HFFc6 (cell line): ENCODE measurements at regions not wholly inside any gene's neighbourhood (a gene's known extent, or its start where the extent isn't known, plus 50 kb on each side); places are given as distances from the start of the nearest gene placed in this dataset.

Source experiments
- DNase-seq: peaks from one replicate; pipeline ENCODE4 v3.0.0-alpha.2; 2018
- H3K27ac Mint-ChIP-seq: 2 replicates; pipeline ENCODE4 v1.8.0; 2020; ENCODE audit warnings: mild to moderate bottlenecking, mixed read lengths
- H3K27me3 Mint-ChIP-seq: 2 replicates; pipeline ENCODE4 v1.8.0; 2021; ENCODE audit warnings: mild to moderate bottlenecking, moderate library complexity, mixed read lengths; ENCODE audit not compliant: insufficient read depth
- H3K36me3 Mint-ChIP-seq: 2 replicates; pipeline ENCODE4 v1.8.0; 2021; ENCODE audit warnings: low read depth, mixed read lengths
- H3K4me1 Mint-ChIP-seq: 2 replicates; pipeline ENCODE4 v1.8.0; 2020; ENCODE audit warnings: low read depth, mixed read lengths
- H3K4me3 Mint-ChIP-seq: 2 replicates; pipeline ENCODE4 v1.8.0; 2020; ENCODE audit warnings: mild to moderate bottlenecking, moderate library complexity, mixed read lengths
- H3K9me3 Mint-ChIP-seq: 2 replicates; pipeline ENCODE4 v1.8.0; 2020; ENCODE audit warnings: mild to moderate bottlenecking, mixed read lengths
- TF ChIP-seq, protein P1 (sequence below): fragments of 200-600 bp; sonication (generic); IDR thresholded peaks from 2 replicates; pipeline ENCODE4 v1.5.0; 2021; ENCODE audit warnings: antibody characterized with exemption, mild to moderate bottlenecking

DNA sequence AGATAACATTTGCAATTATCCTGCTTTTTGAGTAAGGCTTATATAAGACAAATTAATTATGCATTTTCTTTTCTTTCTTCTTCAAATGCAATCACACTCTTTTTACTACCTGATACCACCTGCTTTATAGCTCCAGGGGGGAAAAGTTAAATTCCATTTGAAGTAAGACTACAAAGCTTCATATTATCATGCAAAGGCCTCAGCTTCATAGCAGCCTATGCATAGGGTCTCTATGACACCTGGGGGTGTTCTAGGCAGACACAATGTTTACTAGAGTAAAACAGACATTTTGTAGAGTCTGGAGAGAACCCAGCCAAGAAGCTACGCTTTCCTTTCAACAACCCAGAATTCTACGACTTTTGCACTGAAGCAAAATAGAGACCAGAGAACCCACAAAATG, 148.0 kb downstream of the MCHR2 start:
- H3K4me1 Mint-ChIP-seq, result no peaks in the 10 kb centered on the region
- no peak overlapping the region for H3K27ac Mint-ChIP-seq
- no peak overlapping the region for H3K4me3 Mint-ChIP-seq
- H3K36me3 Mint-ChIP-seq, result no peaks in the 10 kb centered on the region
- no peaks in the 10 kb centered on the region for H3K9me3 Mint-ChIP-seq
- TF ChIP-seq, protein P1, sequence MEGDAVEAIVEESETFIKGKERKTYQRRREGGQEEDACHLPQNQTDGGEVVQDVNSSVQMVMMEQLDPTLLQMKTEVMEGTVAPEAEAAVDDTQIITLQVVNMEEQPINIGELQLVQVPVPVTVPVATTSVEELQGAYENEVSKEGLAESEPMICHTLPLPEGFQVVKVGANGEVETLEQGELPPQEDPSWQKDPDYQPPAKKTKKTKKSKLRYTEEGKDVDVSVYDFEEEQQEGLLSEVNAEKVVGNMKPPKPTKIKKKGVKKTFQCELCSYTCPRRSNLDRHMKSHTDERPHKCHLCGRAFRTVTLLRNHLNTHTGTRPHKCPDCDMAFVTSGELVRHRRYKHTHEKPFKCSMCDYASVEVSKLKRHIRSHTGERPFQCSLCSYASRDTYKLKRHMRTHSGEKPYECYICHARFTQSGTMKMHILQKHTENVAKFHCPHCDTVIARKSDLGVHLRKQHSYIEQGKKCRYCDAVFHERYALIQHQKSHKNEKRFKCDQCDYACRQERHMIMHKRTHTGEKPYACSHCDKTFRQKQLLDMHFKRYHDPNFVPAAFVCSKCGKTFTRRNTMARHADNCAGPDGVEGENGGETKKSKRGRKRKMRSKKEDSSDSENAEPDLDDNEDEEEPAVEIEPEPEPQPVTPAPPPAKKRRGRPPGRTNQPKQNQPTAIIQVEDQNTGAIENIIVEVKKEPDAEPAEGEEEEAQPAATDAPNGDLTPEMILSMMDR, result no peak
- peaks cover 15% of the 10 kb centered on the region for H3K27me3 Mint-ChIP-seq
- DNase-seq, result no peak

DNA sequence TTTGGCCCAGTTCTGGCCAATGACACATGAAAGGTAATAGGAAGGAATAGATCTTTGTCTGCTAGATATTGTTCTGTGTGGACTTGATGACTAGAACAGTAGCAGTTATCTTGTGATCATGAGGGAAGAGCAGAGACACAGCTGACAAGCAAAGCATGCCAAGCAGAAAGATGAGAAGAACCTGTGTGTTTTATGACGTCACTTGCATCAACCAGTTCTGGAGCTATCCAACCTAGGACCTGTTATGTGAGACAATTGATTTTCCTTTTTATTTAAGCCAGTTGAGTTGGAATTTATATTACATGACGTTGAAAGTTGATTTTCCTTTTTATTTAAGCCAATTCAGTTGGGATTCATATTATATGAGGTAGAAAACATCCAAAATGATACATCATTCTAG, 143.2 kb downstream of the MCHR2 start:
- Mint-ChIP-seq H3K9me3 (no peaks in the 10 kb centered on the region), H3K27ac (no peak overlapping the region), H3K4me1 (no peaks in the 10 kb centered on the region), H3K4me3 (no peak overlapping the region), H3K36me3 (no peaks in the 10 kb centered on the region), H3K27me3 (peaks cover 15% of the 10 kb centered on the region)
- DNase-seq, result no peak
- TF ChIP-seq, protein P1, result no peak

DNA sequence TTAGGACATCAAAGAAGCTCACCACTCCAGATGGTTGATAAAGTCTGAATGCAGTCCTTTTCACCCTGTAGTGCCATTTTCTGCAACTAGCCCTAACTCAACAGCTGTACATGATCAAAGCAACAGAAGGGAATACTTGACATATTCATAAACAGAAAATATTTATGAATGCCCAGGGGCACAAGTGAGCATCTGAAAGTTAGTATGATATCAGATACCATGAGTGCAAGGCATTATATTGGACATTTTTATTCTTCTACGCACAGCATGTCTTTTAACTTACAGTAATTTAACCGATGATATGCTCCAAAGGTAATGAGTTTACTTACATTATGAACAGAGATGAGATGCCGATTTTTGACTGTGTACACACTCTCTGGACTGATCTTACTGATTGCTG, 142.0 kb downstream of the MCHR2 start:
- H3K27me3 Mint-ChIP-seq, result peaks cover 9% of the 10 kb centered on the region
- no peak for DNase-seq
- H3K36me3 Mint-ChIP-seq, result no peaks in the 10 kb centered on the region
- TF ChIP-seq, protein P1, result no peak
- no peak overlapping the region for H3K4me3 Mint-ChIP-seq
- no peak overlapping the region for H3K27ac Mint-ChIP-seq
- no peaks in the 10 kb centered on the region for H3K9me3 Mint-ChIP-seq
- no peaks in the 10 kb centered on the region for H3K4me1 Mint-ChIP-seq

DNA sequence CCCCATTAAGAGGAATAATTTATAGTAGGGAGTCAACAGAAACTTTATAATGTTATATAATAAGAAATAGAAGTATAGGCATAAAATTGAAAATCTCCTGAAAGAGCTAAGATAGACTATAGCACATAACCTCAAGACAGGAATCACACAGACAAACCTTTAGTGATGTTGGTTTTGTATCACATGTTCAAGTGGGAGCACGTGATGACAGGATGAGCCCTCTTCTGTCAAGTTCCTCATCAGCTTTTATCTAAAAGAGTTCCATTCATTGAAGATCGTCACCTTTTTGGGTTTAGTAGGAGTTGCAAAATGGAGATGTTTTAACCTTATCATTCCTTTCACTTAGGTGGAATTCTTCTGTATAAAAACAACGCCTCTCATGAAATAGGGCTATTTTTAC, 127.0 kb downstream of the MCHR2 start:
- no peak overlapping the region for H3K27ac Mint-ChIP-seq
- H3K9me3 Mint-ChIP-seq, result no peaks in the 10 kb centered on the region
- no peak for DNase-seq
- peaks cover 8% of the 10 kb centered on the region for H3K27me3 Mint-ChIP-seq
- H3K4me3 Mint-ChIP-seq, result no peak overlapping the region
- H3K36me3 Mint-ChIP-seq, result no peaks in the 10 kb centered on the region
- TF ChIP-seq, protein P1, result no peak
- peaks cover 15% of the 10 kb centered on the region for H3K4me1 Mint-ChIP-seq

DNA sequence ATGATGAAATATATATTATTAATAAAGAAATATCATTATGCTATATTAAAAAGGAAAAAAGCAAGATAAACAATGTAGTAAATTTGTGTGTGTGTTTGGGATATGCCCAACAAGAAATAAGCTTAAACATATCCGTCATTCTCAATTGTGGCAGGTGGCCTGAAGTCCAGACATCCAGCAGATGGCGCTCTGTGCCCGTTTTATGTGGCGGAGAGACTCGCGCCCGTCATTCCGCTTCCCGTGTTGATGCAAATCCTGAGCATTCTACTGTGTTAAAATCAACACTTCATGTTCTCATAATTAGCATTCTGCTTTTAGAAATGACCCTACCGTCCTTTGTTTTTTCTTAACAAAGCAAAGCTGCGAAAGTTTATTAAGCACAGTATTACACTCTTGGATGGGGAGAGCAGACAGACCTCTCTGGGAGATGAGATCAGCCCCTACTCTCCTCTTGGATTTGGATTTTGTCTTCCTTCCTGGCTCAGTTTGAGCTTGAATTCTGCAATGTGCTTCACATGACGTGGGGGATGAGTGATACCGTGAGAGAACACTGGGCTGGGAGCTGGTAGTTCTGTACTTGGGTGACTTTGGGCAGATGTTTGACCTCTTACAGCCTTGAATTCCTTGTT, 125.8 kb downstream of the MCHR2 start:
- TF ChIP-seq, protein P1, result peak; percentile 97
- Mint-ChIP-seq H3K36me3 (no peaks in the 10 kb centered on the region), H3K4me3 (peak overlapping the region; percentile 58), H3K27me3 (peaks cover 8% of the 10 kb centered on the region), H3K4me1 (peaks cover 15% of the 10 kb centered on the region), H3K9me3 (no peaks in the 10 kb centered on the region), H3K27ac (no peak overlapping the region)
- DNase-seq, result peak; percentile 57
